ENCODE measurements at regions not wholly inside any gene's neighbourhood (a gene's known extent, or its start where the extent isn't known, plus 50 kb on each side); places are given as distances from the start of the nearest gene placed in this dataset.

DNA sequence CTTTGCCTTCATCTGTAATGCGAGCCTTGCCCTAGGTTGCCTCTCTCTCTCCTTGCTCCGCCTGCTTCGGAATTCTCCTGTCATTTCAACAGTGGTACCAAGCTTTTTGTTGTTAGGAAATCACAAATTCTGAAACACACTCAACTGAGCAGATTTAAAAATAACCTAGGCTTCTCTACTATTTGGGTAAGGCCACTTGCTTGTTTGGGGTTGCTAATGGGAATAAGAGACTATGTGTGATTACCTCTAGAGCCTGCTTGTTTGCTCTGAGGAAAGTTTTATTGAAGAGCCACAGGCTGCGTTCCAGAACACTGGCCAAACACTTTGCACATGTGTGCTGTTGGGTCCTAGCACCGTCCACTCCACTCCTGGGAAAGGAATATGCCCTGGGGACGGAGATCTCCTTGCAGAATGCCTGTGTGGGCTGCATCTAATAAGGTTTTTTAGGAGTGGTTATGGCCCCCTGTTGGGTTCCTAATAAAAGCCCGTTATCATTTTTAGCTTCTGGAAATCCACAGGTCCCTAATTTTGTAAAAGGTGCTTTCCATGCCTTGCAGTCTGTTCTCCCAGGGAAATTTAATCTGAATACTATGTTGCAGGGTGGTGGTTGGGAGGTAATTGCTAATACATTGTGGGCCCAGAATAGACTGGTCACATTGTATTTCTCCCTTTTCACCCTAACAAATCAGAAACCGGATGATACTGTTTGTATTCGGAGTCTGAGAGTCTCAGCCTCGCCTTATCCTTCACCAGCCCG lies 68.7 kb upstream of the KLF6 start:
- no peaks in the 10 kb centered on the region for H3K9me3 ChIP-seq (ENCODE audit: control insufficient read depth, insufficient read depth, low read length)
- Mint-ChIP-seq H3K36me3 (no peaks in the 10 kb centered on the region), H3K27ac (peak overlapping the region in 1 of 2 donors; percentile 86), H3K4me3 (no peak overlapping the region), H3K9me3 (no peaks in the 10 kb centered on the region), H3K27me3 (ENCODE audit: low read depth in 2 of 2) (no peaks in the 10 kb centered on the region), H3K4me1 (peaks cover 15 to 26% of the 10 kb centered on the region in 2 donors)
- H3K27ac ChIP-seq (ENCODE audit: low read length) = no peak overlapping the region
- no peaks in the 10 kb centered on the region for H3K27me3 ChIP-seq (ENCODE audit: control insufficient read depth, insufficient read depth, low read length)
- DNase-seq (no peak), ATAC-seq (no peak)
- TF ChIP-seq, protein P1, sequence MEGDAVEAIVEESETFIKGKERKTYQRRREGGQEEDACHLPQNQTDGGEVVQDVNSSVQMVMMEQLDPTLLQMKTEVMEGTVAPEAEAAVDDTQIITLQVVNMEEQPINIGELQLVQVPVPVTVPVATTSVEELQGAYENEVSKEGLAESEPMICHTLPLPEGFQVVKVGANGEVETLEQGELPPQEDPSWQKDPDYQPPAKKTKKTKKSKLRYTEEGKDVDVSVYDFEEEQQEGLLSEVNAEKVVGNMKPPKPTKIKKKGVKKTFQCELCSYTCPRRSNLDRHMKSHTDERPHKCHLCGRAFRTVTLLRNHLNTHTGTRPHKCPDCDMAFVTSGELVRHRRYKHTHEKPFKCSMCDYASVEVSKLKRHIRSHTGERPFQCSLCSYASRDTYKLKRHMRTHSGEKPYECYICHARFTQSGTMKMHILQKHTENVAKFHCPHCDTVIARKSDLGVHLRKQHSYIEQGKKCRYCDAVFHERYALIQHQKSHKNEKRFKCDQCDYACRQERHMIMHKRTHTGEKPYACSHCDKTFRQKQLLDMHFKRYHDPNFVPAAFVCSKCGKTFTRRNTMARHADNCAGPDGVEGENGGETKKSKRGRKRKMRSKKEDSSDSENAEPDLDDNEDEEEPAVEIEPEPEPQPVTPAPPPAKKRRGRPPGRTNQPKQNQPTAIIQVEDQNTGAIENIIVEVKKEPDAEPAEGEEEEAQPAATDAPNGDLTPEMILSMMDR (IDR thresholded peaks at IDR 0.05) = no peak
- H3K4me3 ChIP-seq (ENCODE audit: low read length) = no peak overlapping the region
- H3K4me1 ChIP-seq (ENCODE audit: control insufficient read depth, insufficient read depth, low read length) = peaks cover 14% of the 10 kb centered on the region
- intact Hi-C loops (cut with micrococcal nuclease) = no loop called here
- WGBS (ENCODE audit: insufficient coverage) = 96% methylated on average over 11 of the region's 11 CpGs
- no peaks in the 10 kb centered on the region for H3K36me3 ChIP-seq (ENCODE audit: control insufficient read depth, insufficient read depth, low read length)

DNA sequence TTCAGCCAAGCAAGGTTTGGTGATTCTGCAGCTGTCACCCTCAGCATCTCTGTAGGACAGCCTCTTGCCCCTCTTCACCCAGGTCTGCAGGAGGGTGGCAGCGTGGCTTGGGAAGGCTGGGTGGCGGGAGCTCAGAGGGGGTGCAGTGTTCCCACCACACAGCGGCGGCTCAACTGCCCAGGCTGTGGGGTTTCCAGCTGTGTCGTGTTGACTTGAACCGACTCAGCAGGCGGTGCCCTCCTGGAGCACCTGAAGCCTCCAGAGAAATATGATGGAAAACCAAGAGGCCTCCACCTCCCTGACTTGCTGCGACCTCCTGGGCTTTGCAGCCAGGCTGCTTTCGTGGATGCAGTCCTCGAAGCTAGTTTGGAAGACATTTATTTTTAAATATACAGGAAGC lies 68.0 kb upstream of the KLF6 start:
- H3K27ac ChIP-seq (ENCODE audit: low read length) = no peak overlapping the region
- Mint-ChIP-seq H3K36me3 (no peaks in the 10 kb centered on the region), H3K4me3 (no peak overlapping the region), H3K9me3 (no peaks in the 10 kb centered on the region), H3K27me3 (ENCODE audit: low read depth in 2 of 2) (no peaks in the 10 kb centered on the region), H3K27ac (peak overlapping the region in 1 of 2 donors; percentile 86), H3K4me1 (peaks cover 15 to 26% of the 10 kb centered on the region in 2 donors)
- intact Hi-C loops (cut with micrococcal nuclease) = no loop called here
- H3K36me3 ChIP-seq (ENCODE audit: control insufficient read depth, insufficient read depth, low read length) = no peaks in the 10 kb centered on the region
- no peak overlapping the region for H3K4me3 ChIP-seq (ENCODE audit: low read length)
- H3K4me1 ChIP-seq (ENCODE audit: control insufficient read depth, insufficient read depth, low read length) = peaks cover 14% of the 10 kb centered on the region
- TF ChIP-seq, protein P1 (IDR thresholded peaks at IDR 0.05) = no peak
- DNase-seq (no peak), ATAC-seq (no peak)
- 94% methylated on average over 10 of the region's 10 CpGs for WGBS (ENCODE audit: insufficient coverage)
- no peaks in the 10 kb centered on the region for H3K27me3 ChIP-seq (ENCODE audit: control insufficient read depth, insufficient read depth, low read length)
- no peaks in the 10 kb centered on the region for H3K9me3 ChIP-seq (ENCODE audit: control insufficient read depth, insufficient read depth, low read length)

DNA sequence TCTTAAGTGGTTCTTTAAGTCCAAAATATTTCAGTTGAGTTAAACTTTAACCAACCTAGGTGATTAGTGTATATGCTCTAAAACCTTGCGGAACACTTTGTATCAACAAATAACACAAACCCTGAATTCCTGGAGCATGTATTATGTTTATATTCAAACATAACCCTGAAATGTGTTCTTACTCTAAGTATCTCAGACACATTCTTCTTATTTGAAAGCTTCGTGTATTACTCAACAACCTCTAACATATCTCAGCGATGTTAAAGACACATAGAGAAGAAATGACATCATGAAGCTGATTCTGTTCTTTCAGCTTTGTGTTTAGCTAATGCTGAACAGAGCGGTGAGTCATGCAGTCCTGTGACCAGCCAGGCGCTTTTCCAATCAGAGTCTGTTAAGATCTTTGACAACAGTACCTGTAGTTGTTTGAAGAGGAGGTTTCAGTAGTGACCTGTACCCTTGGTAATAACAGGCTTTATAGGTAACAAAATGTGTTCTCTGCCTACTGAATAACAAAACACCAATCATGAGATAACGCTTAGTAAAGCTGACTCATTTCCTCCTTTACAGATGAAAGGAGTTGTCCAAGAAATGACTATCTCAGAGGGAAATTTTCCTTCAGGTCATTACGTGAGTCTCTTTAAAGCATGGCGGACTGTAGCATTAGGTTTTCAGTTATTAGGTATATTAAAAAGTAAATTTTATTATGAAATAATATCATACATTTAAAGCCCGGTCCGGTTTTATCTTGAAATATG lies 67.3 kb upstream of the KLF6 start:
- Histone ChIP-seq H3K27me3 (ENCODE audit: control insufficient read depth, insufficient read depth, low read length) (no peaks in the 10 kb centered on the region), H3K9me3 (ENCODE audit: control insufficient read depth, insufficient read depth, low read length) (no peaks in the 10 kb centered on the region), H3K4me1 (ENCODE audit: control insufficient read depth, insufficient read depth, low read length) (peaks cover 14% of the 10 kb centered on the region), H3K27ac (ENCODE audit: low read length) (peak overlapping the region; percentile 59), H3K36me3 (ENCODE audit: control insufficient read depth, insufficient read depth, low read length) (no peaks in the 10 kb centered on the region), H3K4me3 (ENCODE audit: low read length) (no peak overlapping the region)
- Mint-ChIP-seq H3K9me3 (no peaks in the 10 kb centered on the region), H3K27me3 (ENCODE audit: low read depth in 2 of 2) (no peaks in the 10 kb centered on the region), H3K4me3 (no peak overlapping the region), H3K4me1 (peaks cover 15 to 26% of the 10 kb centered on the region in 2 donors), H3K27ac (peak overlapping the region; percentile 6 to 86), H3K36me3 (no peaks in the 10 kb centered on the region)
- DNase-seq (peak in 1 of 2 donors; percentile 82), ATAC-seq (peak; percentile 67 to 90 (median 85))
- intact Hi-C loops (cut with micrococcal nuclease) = loop anchor here (1.0 kb wide), 1 partner anchor 41 kb away; no protein-coding TSS in a partner anchor
- TF ChIP-seq, protein P1 (IDR thresholded peaks at IDR 0.05) = no peak
- WGBS (ENCODE audit: insufficient coverage) = 73% methylated on average over 5 of the region's 10 CpGs

Measured in natural killer cell (primary cell).